ENCODE measurements at regions not wholly inside any gene's neighbourhood (a gene's known extent, or its start where the extent isn't known, plus 50 kb on each side); places are given as distances from the start of the nearest gene placed in this dataset.

DNA sequence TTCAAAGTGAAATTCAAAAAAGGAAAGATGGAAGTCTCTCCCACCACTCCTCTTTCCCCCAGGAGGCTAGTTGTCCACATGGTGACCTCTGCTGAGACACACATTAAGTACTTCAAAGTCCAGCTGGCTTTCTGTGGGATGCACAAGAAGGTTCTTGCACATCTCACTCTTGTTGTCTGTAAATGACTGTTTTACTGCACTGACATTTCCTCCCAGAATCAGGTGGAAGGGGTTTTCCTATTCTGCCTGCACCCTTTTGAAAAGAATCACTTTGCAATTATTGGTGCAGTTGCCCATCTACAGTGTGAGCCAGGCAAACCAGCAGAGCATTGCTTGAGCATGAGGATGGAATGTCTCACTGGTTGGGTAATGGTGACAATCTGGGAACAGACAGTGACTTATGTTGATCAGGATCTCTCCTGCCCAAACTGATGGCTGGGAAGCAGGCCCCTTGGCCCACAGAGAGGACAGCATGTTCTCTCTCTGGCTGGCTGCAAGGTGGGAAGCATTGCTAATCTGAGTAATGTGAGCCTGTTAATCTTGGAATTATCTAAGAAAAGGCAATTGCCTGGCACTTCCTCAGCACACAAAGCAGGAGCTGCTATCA lies 347.7 kb upstream of the SATB1 start:
- DNase-seq (ENCODE audit: low read depth), result no peak

DNA sequence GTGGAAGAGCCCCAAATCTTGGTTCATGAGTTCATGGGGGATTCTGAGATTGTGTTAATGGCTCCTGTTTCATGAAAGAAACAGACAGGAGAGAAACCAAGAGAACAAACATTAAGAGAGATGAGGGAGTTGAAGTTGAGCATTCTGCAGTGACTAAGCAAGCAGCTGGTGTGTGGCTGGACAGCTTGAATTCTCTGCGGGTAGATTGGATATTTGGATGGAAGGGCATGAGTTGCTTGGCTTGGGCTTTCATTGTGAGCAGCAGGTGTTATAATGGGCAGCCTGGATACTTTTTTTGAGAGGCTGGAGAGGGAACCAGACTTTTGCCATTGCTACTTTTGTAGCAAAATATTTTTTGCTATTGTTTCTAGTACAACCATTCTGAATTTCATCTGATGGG lies 346.8 kb upstream of the SATB1 start:
- DNase-seq (ENCODE audit: low read depth), result no peak

DNA sequence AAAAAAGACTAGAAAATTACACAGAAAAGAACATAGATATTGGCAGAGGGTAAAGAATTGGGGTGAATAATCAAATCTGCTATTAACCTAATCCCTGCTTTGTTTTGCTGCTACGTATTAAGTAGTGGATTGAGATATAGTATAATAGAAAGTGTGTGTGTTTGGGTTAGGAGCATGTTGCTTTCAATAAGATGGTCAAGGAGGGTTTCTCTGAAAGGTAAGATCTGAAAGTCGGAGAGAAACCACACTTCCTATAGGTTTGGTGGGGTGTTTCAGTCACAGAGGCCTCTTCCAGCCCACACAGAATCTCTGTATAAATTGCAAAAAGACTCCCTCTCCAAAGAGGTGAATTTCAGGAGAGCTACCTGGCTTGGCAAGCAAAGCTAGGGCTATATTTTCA lies 345.7 kb upstream of the SATB1 start:
- DNase-seq (ENCODE audit: low read depth), result no peak

DNA sequence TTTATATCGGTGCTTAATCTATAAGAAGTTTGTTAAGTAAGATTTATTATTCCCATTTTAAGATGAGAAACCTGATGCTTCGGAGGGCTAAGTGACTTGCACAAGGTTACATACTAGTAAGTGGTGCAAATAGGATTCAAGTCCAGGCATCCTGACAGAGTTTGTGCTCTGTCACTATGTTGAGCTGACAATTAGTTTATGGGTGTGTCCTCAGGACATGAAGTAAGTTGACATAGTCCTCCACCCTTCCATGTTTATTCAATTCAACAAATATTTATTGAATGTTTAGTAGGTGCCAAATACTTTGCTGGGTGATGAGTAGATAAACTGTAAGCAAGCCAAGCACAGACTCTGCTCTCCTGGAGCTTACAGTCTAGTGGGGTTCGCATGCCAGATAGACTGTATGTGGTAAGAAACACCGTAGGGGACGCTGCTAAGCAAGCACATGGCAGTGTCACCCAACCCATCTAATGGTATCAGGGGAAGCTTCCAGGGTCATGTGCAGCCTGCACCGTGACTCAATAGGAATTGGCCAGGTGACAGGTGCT lies 342.7 kb upstream of the SATB1 start:
- no peak for DNase-seq (ENCODE audit: low read depth)

DNA sequence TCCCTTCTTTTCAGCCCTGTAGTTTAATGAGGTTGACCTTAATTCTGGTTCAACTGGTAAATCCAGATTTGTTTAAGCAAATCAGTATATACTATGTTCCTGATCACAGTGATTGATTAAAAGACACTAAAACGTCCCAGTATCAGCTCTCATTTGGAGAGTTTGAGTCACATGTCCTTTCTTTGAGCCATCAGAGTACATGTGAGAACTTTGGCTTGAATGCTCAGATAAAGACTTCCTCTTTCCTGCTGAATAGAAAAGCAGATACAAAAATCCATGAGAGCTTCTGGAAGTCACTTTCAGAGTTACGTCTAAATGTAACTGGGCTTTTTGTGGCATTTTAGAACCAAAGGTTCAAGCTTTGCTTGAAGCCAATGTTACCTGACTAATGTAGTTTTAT lies 341.8 kb upstream of the SATB1 start:
- DNase-seq (ENCODE audit: low read depth), result no peak

DNA sequence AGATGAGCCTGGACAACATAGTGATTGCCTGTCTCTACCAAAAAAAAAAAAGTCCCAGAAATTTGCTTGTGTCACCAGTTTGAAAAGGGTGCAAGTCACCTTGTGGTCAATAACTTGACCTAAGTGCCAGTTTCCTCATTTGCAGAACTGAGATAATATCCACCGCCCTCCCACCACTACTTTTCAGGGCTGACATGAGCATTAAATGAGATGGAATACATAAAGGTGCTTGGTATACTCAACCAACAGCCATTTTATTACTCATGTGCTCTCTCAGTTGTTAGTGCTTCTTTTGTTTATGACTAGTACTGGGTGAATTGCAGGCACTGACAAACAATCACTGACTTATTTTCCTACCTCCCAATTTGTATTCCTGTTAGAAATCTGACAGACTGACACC lies 340.5 kb upstream of the SATB1 start:
- no peak for DNase-seq (ENCODE audit: low read depth)

DNA sequence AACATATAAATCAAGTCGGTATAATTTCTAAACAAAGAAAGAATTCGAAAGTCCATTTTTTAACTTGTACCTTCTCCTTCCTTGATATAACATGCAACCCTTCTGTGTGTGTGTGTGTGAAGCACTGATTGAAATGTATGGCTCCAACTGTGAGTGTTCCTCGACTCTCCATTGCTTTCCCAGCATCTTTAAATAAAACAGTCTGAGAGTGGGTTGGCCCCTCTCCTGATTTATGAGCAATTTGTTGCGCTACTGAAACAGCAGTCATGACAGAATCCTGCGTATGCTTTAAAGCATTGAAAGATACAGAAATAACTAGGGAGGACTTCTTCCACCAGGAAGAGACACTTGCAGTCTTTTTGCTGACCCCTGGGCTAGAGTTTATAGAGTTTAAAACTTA lies 340.0 kb upstream of the SATB1 start:
- DNase-seq (ENCODE audit: low read depth), result no peak

DNA sequence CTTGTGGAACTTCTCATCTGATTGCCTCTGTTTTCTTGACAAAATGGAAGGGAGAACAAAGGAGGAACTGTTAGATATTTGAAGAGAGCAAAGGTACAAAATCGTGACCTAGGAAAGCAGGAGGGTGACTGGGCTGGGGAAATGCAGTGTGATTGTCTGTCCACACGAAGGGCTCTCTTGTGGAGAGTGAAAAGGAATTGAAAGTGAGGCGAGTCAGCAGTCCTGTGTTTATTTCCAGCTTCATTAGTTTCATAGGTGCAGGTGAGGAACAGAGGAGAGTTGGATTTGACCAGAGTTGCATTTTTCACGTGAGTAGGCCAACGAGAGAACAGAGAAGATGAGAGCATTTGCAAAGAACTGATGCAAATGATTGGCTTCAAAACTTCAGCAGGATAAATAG lies 336.4 kb upstream of the SATB1 start:
- DNase-seq (ENCODE audit: low read depth), result no peak

DNA sequence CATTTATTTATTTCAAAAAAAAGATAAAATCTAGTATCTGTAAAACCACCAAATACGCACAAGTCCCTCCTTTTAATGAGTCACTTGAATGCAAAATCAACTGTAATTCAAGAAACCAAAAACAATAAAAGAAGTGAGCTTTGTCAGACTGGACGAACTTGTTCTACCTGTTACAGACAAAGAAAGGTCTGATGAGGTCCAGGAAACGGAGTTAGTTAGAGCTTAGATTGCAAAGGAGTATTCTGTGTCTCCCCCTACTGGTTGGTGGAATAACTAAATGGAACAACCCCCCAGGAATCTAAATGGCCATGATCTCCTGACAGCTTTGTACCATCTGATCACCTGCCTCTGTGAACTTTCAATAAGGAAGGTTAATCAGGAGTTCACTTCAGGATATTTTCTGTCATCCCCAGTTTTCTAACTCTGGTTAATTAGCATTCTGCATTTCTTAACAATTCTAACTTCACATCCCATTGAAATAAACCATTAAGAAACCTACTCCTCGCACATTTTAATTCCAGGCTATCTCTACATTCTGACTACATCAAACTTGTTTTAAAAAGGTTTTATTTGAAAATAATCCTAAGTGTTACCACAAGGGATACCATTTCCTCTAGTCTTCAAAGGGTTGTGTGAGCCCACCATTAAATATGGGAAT lies 333.0 kb upstream of the SATB1 start:
- peak; percentile 27 for DNase-seq (ENCODE audit: low read depth)

DNA sequence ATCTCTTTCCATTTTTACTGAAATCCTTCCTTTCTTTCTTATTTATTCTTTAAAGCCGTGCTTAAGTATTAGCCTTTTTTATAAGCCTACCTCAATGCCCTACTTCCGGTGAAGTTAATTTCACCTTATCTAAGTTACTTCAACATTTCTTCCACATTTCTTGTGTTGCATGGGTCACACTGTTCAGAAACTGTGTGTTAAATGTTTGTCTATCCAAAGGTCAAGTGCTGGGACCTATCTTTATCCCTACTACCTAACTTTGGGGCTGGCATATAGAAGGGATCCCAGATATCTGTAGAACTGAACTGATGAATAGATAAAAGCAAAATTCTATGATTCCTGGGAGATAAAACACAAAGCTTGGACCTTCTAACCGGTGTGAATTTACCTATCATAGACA lies 332.3 kb upstream of the SATB1 start:
- no peak for DNase-seq (ENCODE audit: low read depth)

DNA sequence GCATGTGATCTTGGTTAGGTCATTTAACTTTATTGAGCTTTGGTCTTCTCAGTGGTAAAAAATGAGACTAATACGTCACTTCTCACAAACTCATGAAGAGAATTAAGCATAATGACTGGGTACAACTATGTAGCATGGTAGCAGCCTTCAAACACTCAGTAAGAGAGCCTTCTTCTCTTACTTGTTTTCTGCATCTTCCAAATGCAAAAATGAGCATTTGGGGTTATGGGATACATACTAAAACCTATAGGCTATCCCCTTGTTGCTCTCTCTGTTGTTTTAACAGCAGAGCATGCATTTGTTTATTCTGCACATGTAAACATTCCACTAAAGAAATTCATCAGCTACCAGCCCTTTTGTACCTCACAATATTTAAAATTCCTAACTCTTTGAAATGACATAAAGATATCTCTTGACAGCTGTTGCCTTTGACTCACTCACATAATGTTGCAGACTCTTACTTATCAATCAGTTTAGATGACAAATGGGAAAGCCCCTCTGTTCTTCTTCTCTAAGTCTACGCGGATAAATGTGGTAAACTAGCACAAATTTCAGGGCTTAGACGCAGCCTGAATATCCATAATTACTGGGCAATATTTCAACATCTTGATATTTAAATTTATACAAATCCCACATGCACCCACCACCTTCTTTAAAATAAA lies 327.3 kb upstream of the SATB1 start:
- DNase-seq (ENCODE audit: low read depth), result no peak

DNA sequence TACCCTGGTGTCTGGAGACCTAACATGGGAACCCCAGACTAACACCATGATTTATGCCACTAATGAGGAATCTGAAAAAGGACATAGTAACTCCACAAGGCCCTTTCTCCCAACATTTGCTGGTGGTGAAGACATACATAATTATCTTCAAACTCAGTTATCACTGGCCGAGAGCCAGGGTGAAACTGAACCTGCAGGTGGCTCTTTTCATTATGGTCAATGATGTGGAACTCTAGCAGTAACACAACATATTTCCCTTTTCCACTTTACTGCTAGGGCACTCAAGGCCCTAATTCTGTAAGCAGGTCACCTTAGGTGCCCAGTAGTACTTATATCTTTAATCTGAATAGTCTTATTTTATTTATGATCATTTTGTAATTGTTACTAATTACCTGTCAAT lies 326.4 kb upstream of the SATB1 start:
- DNase-seq (ENCODE audit: low read depth), result no peak

DNA sequence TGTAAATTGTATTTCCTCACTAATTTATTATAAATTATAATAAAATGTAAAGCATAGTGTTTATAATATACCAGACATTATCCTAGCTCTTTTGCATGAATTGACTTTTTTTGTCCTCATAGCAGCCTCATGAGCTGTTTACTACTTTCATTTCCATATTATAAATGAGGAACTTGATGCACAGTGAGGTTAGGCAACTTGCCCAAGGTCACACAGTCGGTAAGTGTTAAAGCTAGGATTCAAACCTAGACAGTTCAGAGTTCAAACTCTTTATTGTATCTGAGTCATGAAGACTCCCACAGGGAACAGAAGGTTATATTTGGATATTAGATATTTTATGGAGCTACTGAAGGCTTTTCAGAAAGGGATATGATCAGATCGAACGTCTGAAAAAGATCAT lies 322.2 kb upstream of the SATB1 start:
- DNase-seq (ENCODE audit: low read depth), result no peak

DNA sequence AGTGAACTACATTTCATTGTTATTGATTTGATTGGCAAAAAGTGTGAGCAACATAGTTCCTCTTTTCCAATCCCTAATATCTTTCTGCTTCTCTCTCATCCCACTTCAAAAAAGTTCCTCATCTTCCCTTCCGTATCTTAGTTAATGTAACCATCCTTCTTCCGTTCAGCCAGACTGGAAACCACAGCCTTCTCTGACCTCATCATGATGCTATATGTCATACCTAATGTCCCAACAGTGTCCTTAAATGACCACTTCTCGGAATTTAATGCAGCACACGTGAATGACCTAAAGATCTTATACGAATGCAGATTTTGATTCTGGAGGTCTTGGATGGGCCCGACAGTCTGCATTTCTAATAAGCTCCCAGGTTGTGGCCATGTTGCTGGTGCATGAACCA lies 320.3 kb upstream of the SATB1 start:
- DNase-seq (ENCODE audit: low read depth), result no peak

DNA sequence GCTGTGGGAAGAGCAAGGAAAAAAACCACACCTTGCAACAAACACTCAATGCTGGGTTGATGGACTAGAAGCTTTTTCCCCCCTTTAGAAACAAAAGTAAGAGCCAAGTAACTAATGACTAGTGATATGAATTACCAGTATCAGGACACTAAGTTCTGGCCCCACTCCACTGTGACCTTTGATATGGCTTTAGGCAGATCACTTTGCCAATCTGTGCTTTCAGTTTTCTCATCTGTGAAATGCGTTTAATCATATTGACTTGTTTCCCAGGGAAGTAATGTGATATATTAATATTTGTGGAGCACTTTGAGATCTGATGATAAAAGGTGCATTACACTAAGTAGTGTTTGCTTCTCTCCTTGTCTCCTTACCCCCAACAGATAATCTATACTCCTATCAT lies 319.3 kb upstream of the SATB1 start:
- no peak for DNase-seq (ENCODE audit: low read depth)

DNA sequence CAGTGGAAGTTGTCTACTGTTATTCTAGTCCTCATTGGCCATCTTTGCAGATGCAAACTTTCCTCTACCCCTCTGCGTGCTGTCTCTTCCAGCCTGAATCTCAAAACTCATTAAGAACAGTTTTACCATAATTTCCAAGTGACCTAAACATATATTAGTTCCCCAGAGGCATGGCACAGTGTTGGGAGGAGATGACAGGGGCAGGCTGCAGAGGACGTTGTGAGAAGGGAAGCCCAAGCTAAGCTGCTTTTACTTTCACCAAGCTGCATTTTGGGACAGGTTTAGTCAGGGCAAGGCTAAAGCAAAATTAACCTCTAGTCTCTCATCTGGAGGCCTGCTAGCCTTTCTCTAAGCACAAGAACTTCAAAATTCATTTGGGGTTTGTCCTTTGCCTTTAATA lies 318.6 kb upstream of the SATB1 start:
- DNase-seq (ENCODE audit: low read depth), result no peak

DNA sequence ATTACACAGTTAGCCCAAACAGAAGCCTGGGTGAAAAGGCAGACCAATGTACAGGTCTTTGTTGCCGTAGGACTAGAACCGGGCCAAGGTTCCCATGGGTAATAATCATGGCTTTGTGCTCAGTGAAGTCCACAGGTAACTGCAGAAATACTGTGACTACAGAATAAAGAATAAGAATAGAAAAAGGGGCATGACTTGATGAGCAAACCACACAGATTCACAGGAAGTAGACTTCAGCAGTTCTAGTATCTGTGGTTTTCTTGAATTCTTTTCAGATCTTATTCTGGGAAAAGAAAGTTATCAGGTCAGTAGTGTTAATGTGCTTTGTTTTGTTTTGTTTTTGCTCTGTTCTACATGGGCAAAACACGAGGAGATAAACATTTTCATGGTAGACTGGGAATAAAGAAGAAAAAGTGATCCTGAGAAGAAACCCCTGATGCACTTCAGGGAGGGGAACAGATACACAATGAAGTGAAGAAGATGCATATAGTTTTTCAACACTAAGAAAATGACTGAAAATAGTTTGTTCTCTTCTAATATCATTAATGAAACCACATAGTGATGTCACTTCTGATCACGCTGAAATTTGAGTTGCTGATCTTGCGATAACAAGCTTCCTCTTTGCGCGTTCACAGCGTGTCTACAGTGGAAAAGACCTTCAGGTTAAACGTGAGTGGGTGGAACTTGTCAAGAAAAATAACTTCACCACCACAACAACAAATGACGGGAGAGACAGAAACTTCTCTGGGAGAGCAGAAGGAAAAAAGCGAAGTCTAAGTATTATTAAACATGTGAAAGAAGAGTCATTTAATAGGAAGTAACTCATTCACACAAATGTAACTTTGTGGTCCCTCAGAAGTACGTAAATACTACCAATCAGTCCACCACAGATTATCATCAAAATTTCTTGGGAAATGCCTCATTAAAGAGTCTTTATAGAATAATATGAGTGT lies 315.8 kb upstream of the SATB1 start:
- peak; percentile 51 for DNase-seq (ENCODE audit: low read depth)

DNA sequence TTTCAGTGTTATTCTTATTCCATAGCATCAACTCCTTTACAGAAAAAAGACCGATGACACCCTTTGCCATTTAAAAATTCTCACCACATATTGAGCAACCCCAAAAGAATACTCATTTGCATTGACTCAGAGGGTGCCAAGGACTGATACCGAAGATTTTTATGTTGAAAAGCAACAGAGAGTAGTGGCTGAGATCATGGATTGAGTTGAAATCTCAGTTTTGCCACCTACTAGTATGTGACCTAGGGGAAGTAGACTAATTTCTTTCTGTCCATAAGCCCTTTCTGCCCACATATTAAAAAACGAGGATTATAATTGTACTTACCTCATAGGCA lies 313.9 kb upstream of the SATB1 start:
- no peak for DNase-seq (ENCODE audit: low read depth)

DNA sequence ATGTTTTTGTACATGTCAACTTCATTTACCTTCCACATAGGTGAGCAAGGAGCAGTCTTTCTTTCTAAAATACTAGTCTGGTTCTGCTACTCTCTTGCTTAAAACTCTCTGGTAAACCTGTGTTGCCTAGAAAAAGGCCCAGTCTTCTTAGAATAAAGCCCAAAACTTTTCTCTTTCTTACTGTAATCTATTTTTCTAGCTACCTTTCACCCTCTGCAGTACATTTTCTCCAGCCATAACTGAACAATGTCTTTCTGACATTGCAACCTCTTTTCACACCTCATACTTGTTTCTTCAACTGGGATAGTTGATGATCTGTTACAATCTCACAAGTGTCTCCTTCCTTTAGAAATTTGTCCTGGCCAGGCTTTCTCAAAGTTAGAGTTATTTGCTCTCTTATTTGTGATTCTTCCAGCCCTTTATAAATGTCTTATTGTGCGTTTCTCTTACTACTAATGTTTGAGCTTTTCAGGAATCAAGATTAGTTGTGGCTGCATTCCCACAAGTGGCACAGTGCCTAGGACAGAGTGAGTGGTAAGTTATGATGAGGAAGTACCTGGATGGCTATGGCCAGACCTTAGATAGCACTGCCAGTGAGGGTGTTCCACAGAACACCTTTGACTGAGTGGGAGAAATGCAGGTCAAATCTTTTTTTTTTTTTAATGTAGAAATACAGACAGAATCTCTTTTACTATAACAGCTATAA lies 313.4 kb upstream of the SATB1 start:
- DNase-seq (ENCODE audit: low read depth), result no peak

DNA sequence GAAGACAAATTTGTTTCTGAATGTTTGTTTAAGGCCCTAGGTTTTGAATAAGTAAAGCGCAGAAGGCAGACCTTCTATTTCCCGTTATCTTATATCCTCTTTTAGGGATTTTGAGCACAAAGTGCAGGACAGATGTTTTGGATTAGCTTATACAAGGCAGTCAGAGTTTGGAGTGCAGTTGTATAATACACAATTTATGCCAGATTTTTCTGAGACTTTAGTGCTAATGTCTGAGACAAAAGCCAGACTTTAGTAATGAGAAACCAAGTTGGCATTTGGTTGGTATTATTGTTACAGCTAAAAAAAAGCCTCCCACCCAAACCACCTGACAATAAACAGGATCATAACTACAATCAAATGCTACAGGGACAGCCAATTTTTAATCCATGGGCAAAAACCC lies 309.9 kb upstream of the SATB1 start:
- DNase-seq (ENCODE audit: low read depth), result no peak

DNA sequence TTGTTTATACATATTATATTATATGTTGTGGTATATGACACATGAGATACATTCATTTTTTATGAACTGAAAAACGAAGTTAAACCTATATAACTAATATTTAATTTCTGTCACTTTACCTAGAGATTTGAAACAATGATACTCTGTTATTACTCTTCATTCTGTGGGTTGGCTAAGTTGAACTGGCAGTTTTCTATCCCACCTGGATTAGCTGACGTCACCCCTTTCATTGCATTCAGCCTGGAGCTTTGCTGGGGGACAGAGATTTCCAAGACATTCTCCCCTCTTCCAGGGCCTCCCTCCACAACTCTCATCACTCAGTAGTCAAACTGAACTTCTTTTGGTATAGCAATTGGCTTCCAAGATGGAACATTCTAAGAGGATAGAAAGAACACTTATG lies 309.2 kb upstream of the SATB1 start:
- no peak for DNase-seq (ENCODE audit: low read depth)

DNA sequence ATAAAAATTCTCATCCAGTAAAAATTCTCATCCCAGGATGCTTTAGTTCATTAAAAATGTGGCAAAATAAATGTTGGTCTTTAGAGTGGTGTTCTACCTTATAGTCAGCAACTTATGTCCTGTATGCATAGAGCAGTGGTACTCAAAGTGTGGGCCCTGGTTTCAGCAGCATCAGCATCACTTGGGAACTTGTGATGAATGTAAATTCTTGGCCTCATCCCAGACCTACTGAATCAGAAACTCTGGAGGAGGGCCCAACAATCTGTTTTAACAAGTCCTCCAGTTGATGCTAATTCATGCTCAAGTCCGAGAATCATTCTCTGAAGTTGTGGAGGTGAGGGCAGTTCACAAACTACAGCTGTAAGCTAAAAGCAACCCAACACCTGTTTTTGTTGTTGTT lies 307.3 kb upstream of the SATB1 start:
- no peak for DNase-seq (ENCODE audit: low read depth)
